Mucosa of stomach (tissue), 1 donor: ENCODE measurements at regions not wholly inside any gene's neighbourhood (a gene's known extent, or its start where the extent isn't known, plus 50 kb on each side); places are given as distances from the start of the nearest gene placed in this dataset.

Source experiments
- H3K27me3 ChIP-seq: one replicate; pipeline ENCODE4 v1.7.0; 2013; ENCODE audit warnings: mild to moderate bottlenecking, low read length; ENCODE audit not compliant: control insufficient read depth, insufficient read depth
- H3K36me3 ChIP-seq: one replicate; pipeline ENCODE4 v1.7.0; 2013; ENCODE audit warnings: low read length; ENCODE audit not compliant: control insufficient read depth, insufficient read depth
- H3K4me1 ChIP-seq: one replicate; pipeline ENCODE4 v1.7.0; 2013; ENCODE audit warnings: mild to moderate bottlenecking, low read length; ENCODE audit not compliant: control insufficient read depth, insufficient read depth
- H3K4me3 ChIP-seq: one replicate; pipeline ENCODE4 v1.7.0; 2013; ENCODE audit warnings: low read length
- H3K9ac ChIP-seq: one replicate; pipeline ENCODE4 v1.7.0; 2013; ENCODE audit warnings: mild to moderate bottlenecking, low read length, moderate library complexity
- H3K9me3 ChIP-seq: one replicate; pipeline ENCODE4 v1.7.0; 2013; ENCODE audit warnings: mild to moderate bottlenecking, low read length, moderate library complexity; ENCODE audit not compliant: control insufficient read depth
- donor health status: Pancreatic carcinoma.

DNA sequence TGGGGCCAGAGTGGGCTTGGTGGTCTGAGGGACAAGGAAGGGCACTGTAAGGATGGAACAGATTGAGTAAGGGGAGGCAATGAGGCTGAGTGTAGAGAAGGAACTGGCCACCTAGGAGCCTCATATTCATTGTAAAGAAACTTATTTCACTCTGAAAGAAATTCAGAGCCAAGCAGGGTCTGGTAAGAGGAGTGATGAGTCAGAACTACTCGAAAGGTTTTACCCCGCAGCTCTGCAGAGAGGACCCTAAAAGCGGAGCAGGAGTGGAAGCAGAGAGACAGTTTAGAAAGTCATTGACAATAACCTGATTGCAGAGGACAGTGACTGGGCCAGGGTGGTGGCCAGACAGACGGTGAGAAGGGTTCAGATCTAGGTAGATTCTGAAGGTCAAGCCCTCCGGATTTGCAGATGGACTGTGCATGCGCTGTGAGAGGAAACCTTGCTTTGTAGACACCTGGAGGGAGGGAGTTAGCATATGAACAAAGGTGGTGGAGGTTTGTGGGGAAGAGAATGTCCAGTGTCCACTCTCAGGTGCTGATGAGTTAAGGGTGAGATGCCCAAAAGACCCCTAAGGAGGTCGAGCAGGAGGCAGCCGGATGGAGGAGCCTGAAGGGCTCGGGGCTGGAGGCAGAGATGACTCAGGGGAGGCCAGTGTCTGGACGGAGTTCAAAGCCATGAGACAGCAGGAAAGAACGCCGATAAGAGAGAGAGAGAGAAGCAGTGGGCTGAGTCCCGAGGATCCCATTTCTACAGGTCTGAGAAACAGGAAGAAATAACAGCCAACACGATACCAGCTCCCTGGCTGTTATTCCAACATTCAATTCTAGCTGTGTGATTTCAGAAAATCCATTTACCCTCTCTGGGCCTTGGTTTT, 546.0 kb downstream of the BRD1 start:
- Histone ChIP-seq H3K4me1 (no peaks in the 10 kb centered on the region), H3K9me3 (no peaks in the 10 kb centered on the region), H3K36me3 (no peaks in the 10 kb centered on the region), H3K9ac (no peak overlapping the region), H3K27me3 (peaks cover 3% of the 10 kb centered on the region), H3K4me3 (no peak overlapping the region)

DNA sequence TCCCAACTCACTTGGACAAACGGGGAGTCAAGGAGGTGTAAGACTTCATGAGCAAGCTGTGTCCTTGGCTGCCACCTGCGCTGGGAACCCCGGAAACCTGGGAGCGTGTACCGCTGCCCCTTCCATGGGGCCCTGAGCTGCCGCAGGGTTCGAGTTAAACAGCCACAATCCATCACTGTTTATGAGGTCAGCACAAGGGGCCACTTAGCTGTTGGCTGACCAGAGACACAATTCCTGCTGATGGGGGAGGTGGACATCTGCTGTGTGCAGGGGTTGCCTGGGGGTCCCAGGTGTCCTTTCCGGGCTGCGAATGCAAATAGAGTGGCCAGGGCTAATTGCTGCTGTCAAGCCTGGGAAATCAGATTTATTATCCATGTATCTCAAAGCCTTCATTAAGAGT, 549.3 kb downstream of the BRD1 start:
- no peaks in the 10 kb centered on the region for H3K36me3 ChIP-seq
- no peak overlapping the region for H3K9ac ChIP-seq
- no peaks in the 10 kb centered on the region for H3K9me3 ChIP-seq
- H3K27me3 ChIP-seq: peaks cover 3% of the 10 kb centered on the region
- H3K4me1 ChIP-seq: no peaks in the 10 kb centered on the region
- H3K4me3 ChIP-seq: no peak overlapping the region

DNA sequence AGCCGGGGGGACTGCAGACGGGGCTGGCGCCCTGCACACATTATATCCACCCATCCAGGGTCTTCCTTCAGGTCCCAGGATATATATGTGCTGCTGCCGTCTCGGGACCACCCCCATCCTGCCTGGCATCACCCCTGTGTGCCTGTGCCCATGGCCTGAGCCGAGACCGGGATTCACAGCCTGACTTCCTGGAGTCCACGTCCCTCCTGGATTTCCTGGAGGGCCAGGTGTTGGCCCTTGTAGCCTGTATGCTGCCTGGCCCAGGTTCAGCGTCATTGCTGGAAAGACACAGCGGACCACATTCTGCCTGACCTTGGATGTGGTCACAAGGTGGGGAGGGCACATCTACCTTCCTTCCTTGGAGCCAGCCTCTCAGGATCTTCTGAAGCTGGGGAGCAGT, 551.1 kb downstream of the BRD1 start:
- Histone ChIP-seq H3K4me1 (no peaks in the 10 kb centered on the region), H3K36me3 (no peaks in the 10 kb centered on the region), H3K9me3 (no peaks in the 10 kb centered on the region), H3K9ac (no peak overlapping the region), H3K27me3 (no peaks in the 10 kb centered on the region), H3K4me3 (no peak overlapping the region)

DNA sequence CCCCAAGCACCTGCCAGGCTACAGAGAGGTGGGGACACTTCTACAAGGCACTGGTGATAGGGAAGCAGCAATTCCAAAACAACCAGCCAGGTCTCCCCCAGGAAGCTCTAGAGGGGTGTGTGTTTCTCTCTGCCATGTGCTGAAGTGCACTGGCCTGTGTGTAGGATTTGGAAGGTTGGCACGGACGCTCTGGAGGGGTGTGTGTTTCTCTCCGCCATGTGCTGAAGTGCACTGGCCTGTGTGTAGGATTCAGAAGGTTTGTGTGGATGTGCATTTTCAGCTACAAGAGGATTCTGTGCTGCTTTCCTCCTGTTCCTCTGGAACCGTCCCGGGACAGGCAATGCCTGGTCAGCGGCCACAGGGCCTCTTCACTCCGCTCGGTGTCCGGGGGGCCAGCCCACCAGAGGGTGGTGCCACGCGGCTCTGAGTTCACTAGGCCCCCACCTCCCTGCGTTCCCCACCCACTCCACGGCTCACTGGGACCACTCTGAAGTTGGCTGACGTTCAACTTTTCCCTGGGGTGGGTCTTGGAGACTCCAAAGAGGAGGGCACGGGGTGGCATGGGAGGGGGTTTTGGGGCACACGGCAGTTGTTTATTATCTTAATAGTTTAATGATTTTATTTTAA, 552.8 kb downstream of the BRD1 start:
- no peaks in the 10 kb centered on the region for H3K4me1 ChIP-seq
- H3K36me3 ChIP-seq: no peaks in the 10 kb centered on the region
- no peaks in the 10 kb centered on the region for H3K9me3 ChIP-seq
- H3K4me3 ChIP-seq: no peak overlapping the region
- H3K9ac ChIP-seq: no peak overlapping the region
- peaks cover 5% of the 10 kb centered on the region for H3K27me3 ChIP-seq

DNA sequence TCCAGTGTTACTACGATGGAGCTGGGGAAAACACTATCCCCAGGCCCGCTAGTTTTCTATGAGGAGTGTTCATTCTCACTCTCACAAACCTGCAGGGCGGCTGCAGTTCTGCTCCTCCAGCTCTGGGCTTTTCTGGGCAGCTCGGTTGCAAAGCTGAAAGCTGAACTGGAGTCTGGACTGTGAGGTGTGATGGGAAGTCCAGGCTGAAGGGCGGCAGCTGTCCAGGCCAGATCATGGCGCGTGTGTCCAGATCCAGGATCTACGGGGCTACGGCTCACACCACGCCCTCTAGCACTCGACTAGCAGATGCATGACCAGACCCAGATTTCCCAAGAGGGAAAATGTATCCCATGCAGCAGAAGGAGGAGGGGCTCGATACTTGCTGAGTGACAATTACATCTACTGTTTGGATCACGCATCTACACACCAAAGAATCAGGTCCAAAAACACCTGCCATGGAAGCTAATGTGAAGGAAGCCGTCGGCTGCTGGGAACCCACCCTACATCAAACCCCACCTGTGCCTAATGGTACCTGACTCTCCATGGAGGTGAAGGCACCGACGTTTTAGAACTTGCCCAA, 555.0 kb downstream of the BRD1 start:
- Histone ChIP-seq H3K4me3 (no peak overlapping the region), H3K9ac (no peak overlapping the region), H3K4me1 (no peaks in the 10 kb centered on the region), H3K27me3 (peaks cover 5% of the 10 kb centered on the region), H3K9me3 (no peaks in the 10 kb centered on the region), H3K36me3 (no peaks in the 10 kb centered on the region)

DNA sequence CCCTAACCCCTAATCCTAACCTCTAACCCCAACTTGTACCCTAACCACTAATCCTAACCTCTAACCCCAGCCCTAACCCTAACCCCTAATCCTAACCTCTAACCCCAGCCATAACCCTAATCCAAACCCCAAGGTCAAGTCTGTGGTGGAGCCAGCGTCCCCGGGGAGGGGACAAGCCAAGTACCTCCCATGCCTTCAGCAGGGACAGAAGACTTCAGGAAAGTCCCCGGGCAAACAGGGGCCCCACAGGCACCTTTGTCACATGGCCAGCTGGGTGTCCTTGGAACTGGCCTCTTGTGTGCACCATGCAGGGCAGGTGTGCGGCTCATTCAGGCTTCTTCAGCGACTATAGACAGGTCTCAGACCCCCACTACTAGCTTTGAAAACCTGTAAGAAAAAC, 555.8 kb downstream of the BRD1 start:
- Histone ChIP-seq H3K36me3 (no peaks in the 10 kb centered on the region), H3K27me3 (peaks cover 5% of the 10 kb centered on the region), H3K4me1 (no peaks in the 10 kb centered on the region), H3K4me3 (no peak overlapping the region), H3K9ac (no peak overlapping the region), H3K9me3 (no peaks in the 10 kb centered on the region)

DNA sequence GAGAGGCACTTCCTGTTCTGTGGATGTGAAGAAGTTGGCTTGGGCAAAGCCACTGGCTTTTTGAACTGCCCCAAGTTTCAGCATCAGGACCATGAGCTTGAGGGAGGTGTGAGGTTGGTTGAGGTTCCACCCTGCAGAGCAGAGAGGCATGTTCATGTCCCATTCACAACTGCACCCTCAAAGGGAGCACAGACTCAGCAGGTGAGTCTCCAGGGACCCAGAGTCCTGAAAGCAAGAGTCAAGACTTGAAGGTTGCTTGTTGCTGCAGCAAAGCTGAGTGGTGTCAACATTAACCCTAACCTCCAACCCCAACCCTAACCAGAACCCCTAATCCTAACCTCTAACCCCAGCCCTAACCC, 556.3 kb downstream of the BRD1 start:
- peaks cover 5% of the 10 kb centered on the region for H3K27me3 ChIP-seq
- no peaks in the 10 kb centered on the region for H3K9me3 ChIP-seq
- H3K4me3 ChIP-seq: no peak overlapping the region
- no peaks in the 10 kb centered on the region for H3K4me1 ChIP-seq
- H3K9ac ChIP-seq: no peak overlapping the region
- no peaks in the 10 kb centered on the region for H3K36me3 ChIP-seq

DNA sequence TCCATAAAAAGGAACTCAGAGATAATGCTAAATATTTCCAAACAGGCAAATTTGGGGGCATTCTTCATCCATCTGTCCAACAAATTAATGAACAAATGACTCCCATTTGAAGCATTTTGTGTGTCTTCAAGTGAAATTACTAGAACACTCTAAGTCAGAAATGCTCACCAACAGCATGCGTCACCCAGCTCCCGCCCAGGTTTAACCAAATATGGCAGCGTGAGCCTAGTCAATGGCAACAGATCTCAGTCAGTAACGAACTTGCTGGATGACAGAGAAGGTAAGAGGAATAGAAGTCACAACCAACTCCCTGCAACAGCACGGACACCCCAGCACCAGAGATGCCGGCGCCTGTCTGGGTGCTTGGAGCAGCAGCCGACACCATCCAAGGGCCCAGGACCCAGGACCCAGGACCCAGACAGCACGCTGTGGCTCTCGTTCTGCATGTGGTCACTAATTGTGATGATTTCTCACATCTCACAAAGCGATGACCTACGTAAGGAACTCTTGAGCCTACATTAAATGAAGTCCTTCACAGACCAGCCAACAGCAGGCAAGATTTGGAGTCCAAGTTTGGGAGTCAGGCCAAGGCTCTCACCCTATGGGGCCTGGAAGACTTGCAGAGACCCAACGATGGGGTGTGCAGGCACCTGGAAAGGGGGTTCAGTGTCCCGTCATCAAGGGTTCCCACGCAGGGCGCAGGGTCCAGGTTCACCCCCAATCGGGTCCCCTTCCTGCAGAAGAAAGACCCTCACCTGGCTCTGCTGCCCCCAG, 556.9 kb downstream of the BRD1 start:
- no peaks in the 10 kb centered on the region for H3K4me1 ChIP-seq
- H3K36me3 ChIP-seq: no peaks in the 10 kb centered on the region
- H3K27me3 ChIP-seq: peaks cover 5% of the 10 kb centered on the region
- H3K9me3 ChIP-seq: no peaks in the 10 kb centered on the region
- no peak overlapping the region for H3K9ac ChIP-seq
- H3K4me3 ChIP-seq: no peak overlapping the region

DNA sequence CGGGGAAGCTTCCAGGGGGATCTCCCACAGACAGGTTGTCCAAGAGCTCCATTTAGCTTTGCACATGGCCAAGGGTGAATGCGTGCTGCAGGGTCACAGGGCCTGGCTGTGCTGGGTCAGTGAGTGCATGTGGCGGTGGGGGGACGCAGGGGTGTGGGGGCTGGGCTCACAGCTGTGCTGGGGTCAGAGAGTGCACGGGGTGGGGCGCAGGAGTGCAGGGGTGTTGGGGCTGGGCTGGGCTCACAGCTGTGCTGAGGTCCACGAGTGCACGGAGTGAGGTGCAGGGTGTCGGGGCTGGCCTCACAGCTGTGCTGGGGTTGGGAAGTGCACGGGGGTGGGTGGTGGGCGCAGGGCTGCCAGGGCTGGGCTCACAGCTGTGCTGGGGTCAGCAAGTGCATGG, 557.7 kb downstream of the BRD1 start:
- Histone ChIP-seq H3K9me3 (no peaks in the 10 kb centered on the region), H3K36me3 (no peaks in the 10 kb centered on the region), H3K9ac (no peak overlapping the region), H3K4me3 (no peak overlapping the region), H3K27me3 (peaks cover 5% of the 10 kb centered on the region), H3K4me1 (no peaks in the 10 kb centered on the region)

DNA sequence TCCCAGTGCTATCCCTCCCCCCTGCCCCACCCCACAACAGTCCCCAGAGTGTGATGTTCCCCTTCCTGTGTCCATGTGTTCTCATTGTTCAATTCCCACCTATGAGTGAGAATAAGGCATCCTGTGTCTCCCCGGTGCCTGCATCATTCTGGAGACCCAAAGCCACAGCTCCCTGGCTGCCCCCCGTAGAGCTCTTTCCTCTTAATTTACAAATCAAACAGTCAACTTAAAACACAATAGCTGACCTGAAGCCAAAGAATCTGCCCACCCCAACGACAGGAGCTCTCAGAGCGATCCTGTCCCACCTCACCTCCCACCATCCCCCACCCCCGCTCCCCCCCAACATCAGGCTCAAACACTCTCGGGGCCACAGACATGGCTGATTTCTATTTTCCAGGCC, 558.3 kb downstream of the BRD1 start:
- peaks cover 5% of the 10 kb centered on the region for H3K27me3 ChIP-seq
- no peak overlapping the region for H3K4me3 ChIP-seq
- no peaks in the 10 kb centered on the region for H3K4me1 ChIP-seq
- no peak overlapping the region for H3K9ac ChIP-seq
- H3K9me3 ChIP-seq: no peaks in the 10 kb centered on the region
- no peaks in the 10 kb centered on the region for H3K36me3 ChIP-seq

DNA sequence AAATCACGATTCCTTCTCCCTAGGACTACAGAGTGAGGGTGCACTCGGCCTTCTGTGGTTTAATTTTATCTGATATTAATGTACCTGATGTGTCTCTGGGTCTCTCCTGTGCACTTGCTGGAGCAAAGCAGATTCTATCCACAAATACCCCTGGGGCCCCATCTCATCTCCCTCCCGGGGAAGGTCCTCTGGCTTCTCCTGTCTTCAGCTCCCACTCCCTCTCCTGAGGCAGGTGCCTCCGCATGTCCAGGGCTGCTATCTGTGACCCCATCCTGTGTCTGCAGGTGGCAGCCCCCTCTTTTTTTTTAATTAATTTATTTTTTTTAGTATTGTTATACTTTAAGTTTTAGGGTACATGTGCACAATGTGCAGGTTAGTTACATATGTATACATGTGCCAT, 558.7 kb downstream of the BRD1 start:
- peaks cover 5% of the 10 kb centered on the region for H3K27me3 ChIP-seq
- no peaks in the 10 kb centered on the region for H3K4me1 ChIP-seq
- no peaks in the 10 kb centered on the region for H3K9me3 ChIP-seq
- H3K9ac ChIP-seq: no peak overlapping the region
- no peak overlapping the region for H3K4me3 ChIP-seq
- no peaks in the 10 kb centered on the region for H3K36me3 ChIP-seq

DNA sequence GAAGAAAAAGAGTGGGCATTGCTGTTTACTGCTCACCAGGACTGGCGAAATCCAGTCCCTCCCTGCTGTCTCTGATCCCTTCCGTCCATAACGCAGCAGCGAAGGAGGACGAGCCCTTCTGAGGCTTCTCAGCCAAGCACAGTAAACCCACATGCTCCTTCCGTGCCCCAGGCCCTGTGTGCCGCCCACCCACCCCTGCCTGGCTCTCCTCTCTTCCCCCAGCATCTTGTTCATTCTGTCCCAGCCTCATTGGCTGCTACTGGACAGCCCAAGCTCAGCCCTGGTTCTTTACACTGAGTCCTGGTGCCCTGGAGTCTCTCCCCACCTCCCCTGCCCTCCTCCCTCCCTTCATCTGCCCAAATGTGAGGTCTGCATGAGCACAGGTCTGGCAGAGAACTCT, 559.7 kb downstream of the BRD1 start:
- Histone ChIP-seq H3K4me1 (no peaks in the 10 kb centered on the region), H3K9ac (no peak overlapping the region), H3K4me3 (no peak overlapping the region), H3K36me3 (no peaks in the 10 kb centered on the region), H3K9me3 (no peaks in the 10 kb centered on the region), H3K27me3 (peaks cover 5% of the 10 kb centered on the region)
